ENCODE measurements at regions not wholly inside any gene's neighbourhood (a gene's known extent, or its start where the extent isn't known, plus 50 kb on each side); places are given as distances from the start of the nearest gene placed in this dataset.

- H3K4me1 ChIP-seq (ENCODE audit: insufficient read depth, low read length): no peaks in the 10 kb centered on the region
- H3K4me3 ChIP-seq (ENCODE audit: insufficient read depth, low read depth, low read length): no peak overlapping the region
- no peaks in the 10 kb centered on the region for H3K79me2 ChIP-seq (ENCODE audit: insufficient read depth, low read length)
- no peaks in the 10 kb centered on the region for H4K20me1 ChIP-seq (ENCODE audit: insufficient read depth, low read length)
- Mint-ChIP-seq H3K4me3 (ENCODE audit: unreplicated experiment) (no peak overlapping the region), H3K9me3 (ENCODE audit: unreplicated experiment) (no peaks in the 10 kb centered on the region), H3K36me3 (ENCODE audit: low read depth, unreplicated experiment) (no peaks in the 10 kb centered on the region), H3K27me3 (ENCODE audit: low read depth, unreplicated experiment) (peaks cover 3% of the 10 kb centered on the region), H3K27ac (ENCODE audit: unreplicated experiment) (no peak overlapping the region), H3K4me1 (ENCODE audit: low read depth, unreplicated experiment) (no peaks in the 10 kb centered on the region)
- H3K4me2 ChIP-seq (ENCODE audit: low read length): no peak overlapping the region
- no peak overlapping the region for H3K27ac ChIP-seq (ENCODE audit: low read depth, low read length)
- no peak overlapping the region for H2AFZ ChIP-seq (ENCODE audit: low read depth, low read length)
- TF ChIP-seq EZH2 (IDR thresholded peaks at IDR 0.05; ENCODE audit: insufficient read depth, low read length) (no peak), CTCF (IDR thresholded peaks at IDR 0.05; ENCODE audit: insufficient read depth, low read depth, low read length) (no peak)
- no peaks in the 10 kb centered on the region for H3K36me3 ChIP-seq (ENCODE audit: insufficient read depth, low read length)
- no peak overlapping the region for H3K9ac ChIP-seq (ENCODE audit: low read length)
- H3K9me3 ChIP-seq (ENCODE audit: insufficient read depth, low read depth, low read length): no peaks in the 10 kb centered on the region
- H3K27me3 ChIP-seq (ENCODE audit: insufficient read depth, low read length): no peaks in the 10 kb centered on the region
- DNase-seq (ENCODE audit: low read depth) (no peak), FAIRE-seq (no peak)
Measured at GRCh38 chr1:208670778-208671177, 426.6 kb upstream of the PLXNA2 start.

- no peak overlapping the region for H3K4me3 Mint-ChIP-seq (ENCODE audit: unreplicated experiment)
- H3K36me3 ChIP-seq (ENCODE audit: insufficient read depth, low read length): no peaks in the 10 kb centered on the region
- no peaks in the 10 kb centered on the region for H3K27me3 ChIP-seq (ENCODE audit: insufficient read depth, low read length)
- no peak overlapping the region for H3K9ac ChIP-seq (ENCODE audit: low read length)
- no peak overlapping the region for H2AFZ ChIP-seq (ENCODE audit: low read depth, low read length)
- TF ChIP-seq EZH2 (IDR thresholded peaks at IDR 0.05; ENCODE audit: insufficient read depth, low read length): no peak
- no peak for TF ChIP-seq CTCF (IDR thresholded peaks at IDR 0.05; ENCODE audit: insufficient read depth, low read depth, low read length)
- H3K4me2 ChIP-seq (ENCODE audit: low read length): no peak overlapping the region
- no peaks in the 10 kb centered on the region for H3K9me3 Mint-ChIP-seq (ENCODE audit: unreplicated experiment)
- H3K79me2 ChIP-seq (ENCODE audit: insufficient read depth, low read length): no peaks in the 10 kb centered on the region
- H3K36me3 Mint-ChIP-seq (ENCODE audit: low read depth, unreplicated experiment): no peaks in the 10 kb centered on the region
- no peaks in the 10 kb centered on the region for H3K9me3 ChIP-seq (ENCODE audit: insufficient read depth, low read depth, low read length)
- no peak overlapping the region for H3K27ac Mint-ChIP-seq (ENCODE audit: unreplicated experiment)
- no peaks in the 10 kb centered on the region for H3K4me1 Mint-ChIP-seq (ENCODE audit: low read depth, unreplicated experiment)
- H3K27me3 Mint-ChIP-seq (ENCODE audit: low read depth, unreplicated experiment): peaks cover 3% of the 10 kb centered on the region
- H4K20me1 ChIP-seq (ENCODE audit: insufficient read depth, low read length): no peaks in the 10 kb centered on the region
- H3K27ac ChIP-seq (ENCODE audit: low read depth, low read length): no peak overlapping the region
- H3K4me1 ChIP-seq (ENCODE audit: insufficient read depth, low read length): no peaks in the 10 kb centered on the region
- DNase-seq (ENCODE audit: low read depth) (no peak), FAIRE-seq (no peak)
- H3K4me3 ChIP-seq (ENCODE audit: insufficient read depth, low read depth, low read length): no peak overlapping the region
Measured at GRCh38 chr1:208681878-208682663, 437.9 kb upstream of the PLXNA2 start.

- Mint-ChIP-seq H3K4me3 (ENCODE audit: unreplicated experiment) (no peak overlapping the region), H3K27ac (ENCODE audit: unreplicated experiment) (no peak overlapping the region), H3K36me3 (ENCODE audit: low read depth, unreplicated experiment) (no peaks in the 10 kb centered on the region), H3K4me1 (ENCODE audit: low read depth, unreplicated experiment) (no peaks in the 10 kb centered on the region), H3K27me3 (ENCODE audit: low read depth, unreplicated experiment) (peaks cover 2% of the 10 kb centered on the region), H3K9me3 (ENCODE audit: unreplicated experiment) (no peaks in the 10 kb centered on the region)
- Histone ChIP-seq H3K9me3 (ENCODE audit: insufficient read depth, low read depth, low read length) (no peaks in the 10 kb centered on the region), H3K27me3 (ENCODE audit: insufficient read depth, low read length) (no peaks in the 10 kb centered on the region), H3K79me2 (ENCODE audit: insufficient read depth, low read length) (no peaks in the 10 kb centered on the region), H4K20me1 (ENCODE audit: insufficient read depth, low read length) (no peaks in the 10 kb centered on the region), H3K4me2 (ENCODE audit: low read length) (no peak overlapping the region), H3K27ac (ENCODE audit: low read depth, low read length) (no peak overlapping the region), H3K4me3 (ENCODE audit: insufficient read depth, low read depth, low read length) (no peak overlapping the region), H2AFZ (ENCODE audit: low read depth, low read length) (no peak overlapping the region), H3K4me1 (ENCODE audit: insufficient read depth, low read length) (no peaks in the 10 kb centered on the region), H3K36me3 (ENCODE audit: insufficient read depth, low read length) (no peaks in the 10 kb centered on the region), H3K9ac (ENCODE audit: low read length) (no peak overlapping the region)
- DNase-seq (ENCODE audit: low read depth) (no peak), FAIRE-seq (no peak)
- TF ChIP-seq CTCF (IDR thresholded peaks at IDR 0.05; ENCODE audit: insufficient read depth, low read depth, low read length): no peak
- no peak for TF ChIP-seq EZH2 (IDR thresholded peaks at IDR 0.05; ENCODE audit: insufficient read depth, low read length)
Measured at GRCh38 chr1:208682664-208683013, 438.5 kb upstream of the PLXNA2 start.
